ENCODE measurements at regions not wholly inside any gene's neighbourhood (a gene's known extent, or its start where the extent isn't known, plus 50 kb on each side); places are given as distances from the start of the nearest gene placed in this dataset.

GRCh38 chr2:39506215-39506614 lies 69.1 kb upstream of the MAP4K3 start:
- Histone ChIP-seq H3K27me3 (no peaks in the 10 kb centered on the region), H3K4me1 (peaks cover 0 to 6% of the 10 kb centered on the region in 2 donors), H3K36me3 (no peaks in the 10 kb centered on the region), H3K9me3 (no peaks in the 10 kb centered on the region), H3K4me3 (no peak overlapping the region), H3K27ac (no peak overlapping the region)
- TF ChIP-seq CTCF (IDR thresholded peaks at IDR 0.05) (no peak), POLR2A (IDR thresholded peaks at IDR 0.05) (no peak)
- intact Hi-C loops (cut with DNase I; ENCODE audit: low total_unique reads): no loop called here
- no peak for DNase-seq

- intact Hi-C loops (cut with DNase I; ENCODE audit: low total_unique reads): no loop called here
- H3K27me3 ChIP-seq: no peaks in the 10 kb centered on the region
- H3K4me1 ChIP-seq: peaks cover 4 to 9% of the 10 kb centered on the region in 2 donors
- TF ChIP-seq POLR2A (IDR thresholded peaks at IDR 0.05) (no peak), CTCF (IDR thresholded peaks at IDR 0.05) (no peak)
- no peak overlapping the region for H3K4me3 ChIP-seq
- H3K9me3 ChIP-seq: no peaks in the 10 kb centered on the region
- H3K36me3 ChIP-seq: no peaks in the 10 kb centered on the region
- no peak for DNase-seq
- peak overlapping the region; percentile 11 to 52 for H3K27ac ChIP-seq
Measured at GRCh38 chr2:39508198-39508597, 71.1 kb upstream of the MAP4K3 start.

- intact Hi-C loops (cut with DNase I; ENCODE audit: low total_unique reads): no loop called here
- Histone ChIP-seq H3K4me1 (peaks cover 4 to 9% of the 10 kb centered on the region in 2 donors), H3K36me3 (no peaks in the 10 kb centered on the region), H3K9me3 (no peaks in the 10 kb centered on the region), H3K27ac (peak overlapping the region; percentile 74 to 82), H3K27me3 (no peaks in the 10 kb centered on the region), H3K4me3 (no peak overlapping the region)
- DNase-seq: no peak
- no peak for TF ChIP-seq CTCF (IDR thresholded peaks at IDR 0.05)
- no peak for TF ChIP-seq POLR2A (IDR thresholded peaks at IDR 0.05)
Measured at GRCh38 chr2:39510140-39510539, 73.1 kb upstream of the MAP4K3 start.

- intact Hi-C loops (cut with DNase I; ENCODE audit: low total_unique reads): no loop called here
- H3K4me1 ChIP-seq: peaks cover 4 to 14% of the 10 kb centered on the region in 2 donors
- H3K9me3 ChIP-seq: no peaks in the 10 kb centered on the region
- no peaks in the 10 kb centered on the region for H3K27me3 ChIP-seq
- H3K4me3 ChIP-seq: no peak overlapping the region
- DNase-seq: peak; percentile 29 to 43
- H3K36me3 ChIP-seq: no peaks in the 10 kb centered on the region
- H3K27ac ChIP-seq: peak overlapping the region; percentile 82
- TF ChIP-seq POLR2A (IDR thresholded peaks at IDR 0.05) (no peak), CTCF (IDR thresholded peaks at IDR 0.05) (no peak)
Measured at GRCh38 chr2:39511219-39511604, 74.1 kb upstream of the MAP4K3 start.

- Histone ChIP-seq H3K4me1 (peaks cover 4 to 20% of the 10 kb centered on the region in 2 donors), H3K36me3 (no peaks in the 10 kb centered on the region), H3K27me3 (no peaks in the 10 kb centered on the region), H3K9me3 (no peaks in the 10 kb centered on the region), H3K27ac (peak overlapping the region; percentile 82), H3K4me3 (no peak overlapping the region)
- TF ChIP-seq CTCF (IDR thresholded peaks at IDR 0.05) (no peak), POLR2A (IDR thresholded peaks at IDR 0.05) (no peak)
- peak in 1 of 2 donors; percentile 51 for DNase-seq
- intact Hi-C loops (cut with DNase I; ENCODE audit: low total_unique reads): no loop called here
Measured at GRCh38 chr2:39511605-39512433, 74.7 kb upstream of the MAP4K3 start.

Measured in uterus (tissue), 3 donors.